Neural crest cell (in vitro differentiated cells): ENCODE measurements at regions not wholly inside any gene's neighbourhood (a gene's known extent, or its start where the extent isn't known, plus 50 kb on each side); places are given as distances from the start of the nearest gene placed in this dataset.
A peak's percentile ranks its signal among the peaks of the same experiment; 100 is the strongest.

Experiments used
- DNase-seq: peaks from one replicate; pipeline ENCODE4 v3.0.0; 2021; ENCODE audit warnings: low read depth, mixed read lengths, low spot score
- H3K27ac Mint-ChIP-seq: one replicate; pipeline ENCODE4 v1.8.0; 2021; ENCODE audit warnings: mild to moderate bottlenecking, mixed read lengths; ENCODE audit not compliant: unreplicated experiment
- H3K27me3 Mint-ChIP-seq: 2 replicates; pipeline ENCODE4 v1.8.0; 2021; ENCODE audit warnings: low read depth, mild to moderate bottlenecking, mixed read lengths
- H3K36me3 Mint-ChIP-seq: 2 replicates; pipeline ENCODE4 v1.8.0; 2021; ENCODE audit warnings: low read depth, mild to moderate bottlenecking, mixed read lengths
- H3K4me1 Mint-ChIP-seq: 2 replicates; pipeline ENCODE4 v1.8.0; 2021; ENCODE audit warnings: mixed read lengths
- H3K4me3 Mint-ChIP-seq: one replicate; pipeline ENCODE4 v1.8.0; 2021; ENCODE audit warnings: mild to moderate bottlenecking, mixed read lengths
- H3K9me3 Mint-ChIP-seq: 2 replicates; pipeline ENCODE4 v1.8.0; 2021; ENCODE audit warnings: mixed read lengths
- CTCF ChIP-seq: fragments of 200-600 bp; sonication (generic); conservative IDR thresholded peaks from 2 replicates; pipeline ENCODE4 v1.5.0; 2021; ENCODE audit warnings: antibody characterized with exemption, mild to moderate bottlenecking

- Mint-ChIP-seq H3K27ac (no peak overlapping the region), H3K9me3 (no peaks in the 10 kb centered on the region), H3K4me1 (peaks cover 21% of the 10 kb centered on the region), H3K4me3 (no peak overlapping the region), H3K27me3 (peaks cover 48% of the 10 kb centered on the region), H3K36me3 (no peaks in the 10 kb centered on the region)
- no peak for DNase-seq
- TF ChIP-seq CTCF, result no peak
Measured at GRCh38 chr7:159238541-159238940, 93.9 kb upstream of the VIPR2 start.

GRCh38 chr7:159237022-159237653 lies 92.5 kb upstream of the VIPR2 start:
- H3K36me3 Mint-ChIP-seq, result no peaks in the 10 kb centered on the region
- H3K27ac Mint-ChIP-seq, result no peak overlapping the region
- no peak overlapping the region for H3K4me3 Mint-ChIP-seq
- peaks cover 53% of the 10 kb centered on the region for H3K27me3 Mint-ChIP-seq
- H3K9me3 Mint-ChIP-seq, result no peaks in the 10 kb centered on the region
- DNase-seq, result no peak
- TF ChIP-seq CTCF, result no peak
- H3K4me1 Mint-ChIP-seq, result peaks cover 21% of the 10 kb centered on the region

- H3K27me3 Mint-ChIP-seq, result peaks cover 49% of the 10 kb centered on the region
- H3K9me3 Mint-ChIP-seq, result no peaks in the 10 kb centered on the region
- DNase-seq, result no peak
- no peak for TF ChIP-seq CTCF
- no peaks in the 10 kb centered on the region for H3K36me3 Mint-ChIP-seq
- H3K4me1 Mint-ChIP-seq, result peaks cover 15% of the 10 kb centered on the region
- no peak overlapping the region for H3K4me3 Mint-ChIP-seq
- H3K27ac Mint-ChIP-seq, result no peak overlapping the region
Measured at GRCh38 chr7:159231017-159231416, 86.3 kb upstream of the VIPR2 start.

- peaks cover 57% of the 10 kb centered on the region for H3K27me3 Mint-ChIP-seq
- DNase-seq, result peak; percentile 18
- no peaks in the 10 kb centered on the region for H3K36me3 Mint-ChIP-seq
- TF ChIP-seq CTCF, result no peak
- H3K9me3 Mint-ChIP-seq, result no peaks in the 10 kb centered on the region
- H3K4me3 Mint-ChIP-seq, result peak overlapping the region; percentile 12
- H3K4me1 Mint-ChIP-seq, result peaks cover 13% of the 10 kb centered on the region
- peak overlapping the region; percentile 32 for H3K27ac Mint-ChIP-seq
Measured at GRCh38 chr7:159229683-159230475, 85.2 kb upstream of the VIPR2 start.

GRCh38 chr7:159227433-159227832 lies 82.8 kb upstream of the VIPR2 start:
- Mint-ChIP-seq H3K4me1 (peaks cover 13% of the 10 kb centered on the region), H3K27me3 (peaks cover 63% of the 10 kb centered on the region), H3K4me3 (no peak overlapping the region), H3K27ac (no peak overlapping the region), H3K9me3 (no peaks in the 10 kb centered on the region), H3K36me3 (peaks cover 2% of the 10 kb centered on the region)
- no peak for DNase-seq
- no peak for TF ChIP-seq CTCF
